Endothelial cell of umbilical vein (primary cell): ENCODE measurements at regions not wholly inside any gene's neighbourhood (a gene's known extent, or its start where the extent isn't known, plus 50 kb on each side); places are given as distances from the start of the nearest gene placed in this dataset.

Source experiments
- BruUV-seq: library from RNA; stranded (reverse); fragments of 400-500 nt; replicated peaks from 2 replicates; lab custom pipeline; 2021; lab: Mats Ljungman, UMichigan
- CTCF ChIA-PET: fragments of 300-600, 350-600 bp; sonication (Branson Sonifier 250); formaldehyde crosslinking; loops from one replicate; lab custom pipeline; 2021; ENCODE audit warnings: antibody characterized with exemption, inconsistent platforms; lab: Charles Lee
- POLR2A ChIA-PET: fragments of 300-600, 350-600 bp; sonication (Branson Sonifier 250); formaldehyde crosslinking; loops from one replicate; lab custom pipeline; 2021; ENCODE audit warnings: antibody characterized with exemption, inconsistent platforms; lab: Charles Lee
- DNase-seq: peaks from one replicate; pipeline ENCODE4 v3.0.0-alpha.2; 2011; ENCODE audit warnings: low read depth, low spot score
- FAIRE-seq: peaks from 2 replicates; lab custom pipeline; 2011; peaks lifted over from hg19 to GRCh38; lab: Jason Lieb, UNC
- H2AFZ ChIP-seq: 2 replicates; pipeline ENCODE4 v1.6.0; 2012; ENCODE audit warnings: low read depth, low read length, control low read depth, inconsistent platforms
- H3K27ac ChIP-seq: 2 replicates; pipeline ENCODE4 v1.5.1; 2011; ENCODE audit warnings: low read depth, mild to moderate bottlenecking, control low read depth, low read length, moderate library complexity; ENCODE audit not compliant: insufficient read depth
- H3K27me3 ChIP-seq, 2 experiments: 2 replicates each; pipeline versions ENCODE4 v1.6.0 to v1.6.1; 2011; ENCODE audit warnings: low read length in 2 of 2, mixed read lengths in 1 of 2; ENCODE audit not compliant: control insufficient read depth in 2 of 2, insufficient read depth in 2 of 2
- H3K36me3 ChIP-seq, 2 experiments: 2 replicates in 1 of 2; 3 replicates in 1 of 2; pipeline ENCODE4 v1.5.1; 2011; ENCODE audit warnings: low read length in 2 of 2, mild to moderate bottlenecking in 1 of 2, moderate library complexity in 1 of 2; ENCODE audit not compliant: control insufficient read depth in 2 of 2, insufficient read depth in 2 of 2; ENCODE audit errors: extremely low read depth in 1 of 2
- H3K4me1 ChIP-seq: 3 replicates; pipeline ENCODE4 v1.5.1; 2011; ENCODE audit warnings: mild to moderate bottlenecking, low read length; ENCODE audit not compliant: control insufficient read depth, insufficient read depth; ENCODE audit errors: extremely low read depth
- H3K4me2 ChIP-seq: 2 replicates; pipeline ENCODE4 v1.6.1; 2011; ENCODE audit warnings: low read length, control low read depth, mixed read lengths; ENCODE audit not compliant: insufficient read depth
- H3K4me3 ChIP-seq, 3 experiments: fragments of 200-600 bp in 1 of 3; sonication (generic), shearing (Covaris generic) in 1 of 3; replicated peaks in 1 of 3; 2 replicates each; pipeline ENCODE4 v1.5.1; 2011 to 2016; ENCODE audit warnings: control low read depth in 3 of 3, low read length in 3 of 3, mild to moderate bottlenecking in 2 of 3, inconsistent platforms in 1 of 3, low read depth in 1 of 3, moderate library complexity in 1 of 3; ENCODE audit not compliant: insufficient read depth in 1 of 3
- H3K79me2 ChIP-seq: 2 replicates; pipeline ENCODE4 v1.6.0; 2012; ENCODE audit warnings: low read length, inconsistent platforms; ENCODE audit not compliant: control insufficient read depth, insufficient read depth
- H3K9ac ChIP-seq: replicated peaks from 2 replicates; pipeline ENCODE3; 2011; ENCODE audit warnings: low read length, control low read depth; ENCODE audit not compliant: insufficient read depth; ENCODE audit errors: extremely low read depth
- H3K9me1 ChIP-seq: replicated peaks from 3 replicates; pipeline ENCODE4 v1.6.0; 2011; ENCODE audit warnings: mild to moderate bottlenecking, low read length; ENCODE audit not compliant: control insufficient read depth, insufficient read depth; ENCODE audit errors: extremely low read depth
- H3K9me3 ChIP-seq: replicated peaks from 2 replicates; pipeline ENCODE4 v1.5.1; 2012; ENCODE audit warnings: low read length, inconsistent platforms; ENCODE audit not compliant: control insufficient read depth, insufficient read depth
- H4K20me1 ChIP-seq: replicated peaks from 2 replicates; pipeline ENCODE3; 2011; ENCODE audit warnings: mild to moderate bottlenecking, low read length; ENCODE audit not compliant: control insufficient read depth, insufficient read depth; ENCODE audit errors: extremely low read depth
- GATA2 ChIP-seq: IDR thresholded peaks from 2 replicates; pipeline ENCODE4 v1.7.0; 2011; ENCODE audit warnings: low read depth, mild to moderate bottlenecking, moderate library complexity, mixed read lengths, low read length; ENCODE audit not compliant: insufficient read length, insufficient read depth
- JUN ChIP-seq: IDR thresholded peaks from 2 replicates; pipeline ENCODE4 v1.6.1; 2011; ENCODE audit warnings: borderline replicate concordance, low read depth; ENCODE audit not compliant: insufficient read length, insufficient read depth
- POLR2AphosphoS5 ChIP-seq: IDR thresholded peaks from 2 replicates; pipeline ENCODE4 v1.6.1; 2012; ENCODE audit warnings: low read depth, mild to moderate bottlenecking, control low read depth, low read length, moderate library complexity; ENCODE audit not compliant: insufficient read depth
- dilution Hi-C: fragments of 300-500 bp; cut with MboI; formaldehyde crosslinking; loops from one replicate; pipeline ENCODE4 v1.15.0; 2019; ENCODE audit warnings: low sequenced_read_pairs; ENCODE audit not compliant: extremely low pct_ligation_motif_present
- intact Hi-C: fragments of 100-400 bp; cut with micrococcal nuclease; formaldehyde crosslinking; loops from one replicate; pipeline ENCODE4 v1.10.0; 2022

DNA sequence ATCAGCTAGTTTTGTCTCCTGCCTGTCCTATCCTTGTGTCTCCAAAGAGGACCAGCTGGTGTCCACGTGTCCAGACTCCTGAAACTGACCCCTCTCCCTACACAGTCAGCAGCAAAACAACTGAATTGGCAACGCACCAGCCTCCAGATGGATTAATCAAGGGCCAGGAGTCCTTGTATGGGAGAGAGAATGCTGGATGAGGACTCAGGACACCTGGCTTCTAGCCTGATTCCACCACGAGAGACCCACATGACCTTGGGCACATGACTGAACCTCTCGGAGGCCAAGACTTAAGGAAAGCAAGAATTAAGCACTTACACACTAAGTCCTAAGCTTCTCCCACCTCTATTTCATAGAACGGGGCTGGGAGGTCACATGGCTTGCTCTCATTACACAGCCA, 60.4 kb upstream of the CMKLR1 start:
- H3K9ac ChIP-seq, result no peak overlapping the region
- H3K4me3 ChIP-seq, result no peak overlapping the region
- dilution Hi-C loops, result no loop called here
- POLR2A ChIA-PET, result no interaction called here
- H3K79me2 ChIP-seq, result no peaks in the 10 kb centered on the region
- H3K9me3 ChIP-seq, result no peaks in the 10 kb centered on the region
- no peaks in the 10 kb centered on the region for H3K27me3 ChIP-seq
- no peak for TF ChIP-seq GATA2
- no peak for TF ChIP-seq POLR2AphosphoS5
- no peak for TF ChIP-seq JUN
- CTCF ChIA-PET, result no interaction called here
- H3K9me1 ChIP-seq, result no peaks in the 10 kb centered on the region
- H3K36me3 ChIP-seq, result no peaks in the 10 kb centered on the region
- no peak for DNase-seq
- H3K27ac ChIP-seq, result no peak overlapping the region
- no peak overlapping the region for H3K4me2 ChIP-seq
- no TSS peak for BruUV-seq
- intact Hi-C loops, result no loop called here
- no peaks in the 10 kb centered on the region for H3K4me1 ChIP-seq
- no peak for FAIRE-seq
- no peak overlapping the region for H2AFZ ChIP-seq
- H4K20me1 ChIP-seq, result no peaks in the 10 kb centered on the region

DNA sequence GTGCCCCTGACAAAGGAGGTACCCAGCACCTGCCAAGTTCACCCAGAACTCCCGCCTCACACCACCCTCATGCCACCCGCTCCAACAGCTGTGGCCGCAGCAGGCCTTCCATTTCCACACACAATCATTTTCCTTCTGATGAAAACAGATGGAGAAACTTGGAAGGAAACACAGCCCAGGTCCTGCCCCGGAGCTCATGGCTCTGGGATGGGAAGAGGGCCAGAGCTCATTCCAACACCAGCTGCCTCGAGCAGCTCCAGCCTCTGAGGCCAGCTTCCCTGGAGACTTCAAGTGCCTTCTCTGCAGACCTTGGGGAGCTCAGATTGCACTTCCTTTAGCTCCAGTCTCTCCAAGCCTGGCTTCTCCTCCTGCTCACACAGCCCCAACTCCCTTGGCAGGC, 55.1 kb upstream of the CMKLR1 start:
- H3K9me1 ChIP-seq, result no peaks in the 10 kb centered on the region
- DNase-seq (no peak), FAIRE-seq (no peak)
- BruUV-seq, result no TSS peak
- ChIA-PET POLR2A (no interaction called here), CTCF (no interaction called here)
- no peak overlapping the region for H3K4me2 ChIP-seq
- no peaks in the 10 kb centered on the region for H3K36me3 ChIP-seq
- H4K20me1 ChIP-seq, result no peaks in the 10 kb centered on the region
- H3K27ac ChIP-seq, result no peak overlapping the region
- no peak overlapping the region for H3K9ac ChIP-seq
- H3K4me1 ChIP-seq, result no peaks in the 10 kb centered on the region
- H2AFZ ChIP-seq, result no peak overlapping the region
- intact Hi-C loops, result no loop called here
- H3K27me3 ChIP-seq, result no peaks in the 10 kb centered on the region
- dilution Hi-C loops, result no loop called here
- no peak overlapping the region for H3K4me3 ChIP-seq
- TF ChIP-seq JUN, result no peak
- H3K79me2 ChIP-seq, result no peaks in the 10 kb centered on the region
- no peaks in the 10 kb centered on the region for H3K9me3 ChIP-seq
